ENCODE measurements at regions not wholly inside any gene's neighbourhood (a gene's known extent, or its start where the extent isn't known, plus 50 kb on each side); places are given as distances from the start of the nearest gene placed in this dataset.

- no peak overlapping the region for H3K4me3 ChIP-seq
- no peak for TF ChIP-seq POLR2AphosphoS5 (IDR thresholded peaks at IDR 0.05)
- TF ChIP-seq CTCF (IDR thresholded peaks at IDR 0.05), result no peak
- TF ChIP-seq POLR2A (IDR thresholded peaks at IDR 0.05), result no peak
Measured at GRCh38 chrX:23118890-23119527, 119.2 kb downstream of the DDX53 start.

GRCh38 chrX:23127586-23127985, 127.8 kb downstream of the DDX53 start:
- no peaks in the 10 kb centered on the region for H3K4me1 ChIP-seq
- no peak for TF ChIP-seq CTCF (IDR thresholded peaks at IDR 0.05)
- no peak for TF ChIP-seq POLR2A (IDR thresholded peaks at IDR 0.05)
- H3K27ac ChIP-seq, result no peak overlapping the region
- no peaks in the 10 kb centered on the region for H3K9me3 ChIP-seq
- intact Hi-C loops (cut with DNase I; ENCODE audit: low total_unique reads), result no loop called here
- no peak for DNase-seq (ENCODE audit: low spot score in 2 of 2)
- no peaks in the 10 kb centered on the region for H3K36me3 ChIP-seq
- no peak overlapping the region for H3K4me3 ChIP-seq
- H3K27me3 ChIP-seq, result peaks cover 0 to 26% of the 10 kb centered on the region in 2 donors

More at GRCh38 chrX:23118890-23119527, 119.2 kb downstream of the DDX53 start:
- no peaks in the 10 kb centered on the region for H3K4me1 ChIP-seq
- peaks cover 0 to 3% of the 10 kb centered on the region in 2 donors for H3K27me3 ChIP-seq
- no peak for DNase-seq (ENCODE audit: low spot score in 2 of 2)
- H3K36me3 ChIP-seq, result no peaks in the 10 kb centered on the region
- no peak overlapping the region for H3K27ac ChIP-seq
- intact Hi-C loops (cut with DNase I; ENCODE audit: low total_unique reads), result no loop called here
- no peaks in the 10 kb centered on the region for H3K9me3 ChIP-seq

- intact Hi-C loops (cut with DNase I; ENCODE audit: low total_unique reads), result no loop called here
- no peak overlapping the region for H3K4me3 ChIP-seq
- H3K36me3 ChIP-seq, result no peaks in the 10 kb centered on the region
- no peaks in the 10 kb centered on the region for H3K9me3 ChIP-seq
- H3K27ac ChIP-seq, result no peak overlapping the region
- no peak for DNase-seq (ENCODE audit: low spot score in 2 of 2)
- peaks cover 0 to 6% of the 10 kb centered on the region in 2 donors for H3K27me3 ChIP-seq
- TF ChIP-seq POLR2AphosphoS5 (IDR thresholded peaks at IDR 0.05) (no peak), POLR2A (IDR thresholded peaks at IDR 0.05) (no peak), CTCF (IDR thresholded peaks at IDR 0.05) (no peak)
- H3K4me1 ChIP-seq, result no peaks in the 10 kb centered on the region
Measured at GRCh38 chrX:23133551-23133950, 133.8 kb downstream of the DDX53 start.

- Histone ChIP-seq H3K27me3 (peaks cover 0 to 6% of the 10 kb centered on the region in 2 donors), H3K4me3 (no peak overlapping the region), H3K36me3 (no peaks in the 10 kb centered on the region), H3K27ac (no peak overlapping the region), H3K4me1 (no peaks in the 10 kb centered on the region), H3K9me3 (no peaks in the 10 kb centered on the region)
- TF ChIP-seq POLR2AphosphoS5 (IDR thresholded peaks at IDR 0.05) (no peak), CTCF (IDR thresholded peaks at IDR 0.05) (no peak), POLR2A (IDR thresholded peaks at IDR 0.05) (no peak)
- intact Hi-C loops (cut with DNase I; ENCODE audit: low total_unique reads), result loop anchor here (2.0 kb wide), 1 partner anchor 23 kb away; no protein-coding TSS in a partner anchor
- DNase-seq (ENCODE audit: low spot score in 2 of 2), result no peak
Measured at GRCh38 chrX:23134136-23134535, 134.4 kb downstream of the DDX53 start.

GRCh38 chrX:23136816-23137215, 137.1 kb downstream of the DDX53 start:
- H3K36me3 ChIP-seq, result no peaks in the 10 kb centered on the region
- DNase-seq (ENCODE audit: low spot score in 2 of 2), result no peak
- intact Hi-C loops (cut with DNase I; ENCODE audit: low total_unique reads), result no loop called here
- no peaks in the 10 kb centered on the region for H3K9me3 ChIP-seq
- no peak overlapping the region for H3K27ac ChIP-seq
- H3K4me1 ChIP-seq, result no peaks in the 10 kb centered on the region
- H3K4me3 ChIP-seq, result no peak overlapping the region
- no peak for TF ChIP-seq POLR2AphosphoS5 (IDR thresholded peaks at IDR 0.05)
- no peak for TF ChIP-seq CTCF (IDR thresholded peaks at IDR 0.05)
- TF ChIP-seq POLR2A (IDR thresholded peaks at IDR 0.05), result no peak
- H3K27me3 ChIP-seq, result no peaks in the 10 kb centered on the region

All from breast epithelium (tissue), 4 donors.